ENCODE measurements at regions not wholly inside any gene's neighbourhood (a gene's known extent, or its start where the extent isn't known, plus 50 kb on each side); places are given as distances from the start of the nearest gene placed in this dataset.

DNA sequence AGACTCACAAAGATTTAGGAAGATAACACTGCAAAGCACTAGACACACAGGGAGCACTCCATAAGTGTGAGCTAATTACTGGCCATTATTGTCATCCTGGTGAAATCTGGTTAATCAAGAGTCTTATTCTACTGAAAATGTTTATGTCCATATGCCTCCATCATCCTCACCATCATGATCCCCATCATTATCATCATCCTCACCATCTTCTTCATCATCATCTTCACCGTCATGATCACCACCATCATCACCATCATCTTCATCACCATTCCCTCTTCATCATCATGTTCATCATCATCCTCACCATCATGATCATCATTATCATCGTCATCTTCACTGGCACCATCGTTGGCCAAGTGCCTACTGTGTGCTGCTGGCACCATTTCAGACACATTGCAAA lies 76.3 kb upstream of the CARD11 start:
- no peak for TF ChIP-seq EP300 (IDR thresholded peaks at IDR 0.05)
- no peak for TF ChIP-seq POLR2AphosphoS5 (IDR thresholded peaks at IDR 0.05)
- no peak for TF ChIP-seq CTCF (IDR thresholded peaks at IDR 0.05)
- TF ChIP-seq POLR2A (IDR thresholded peaks at IDR 0.05) = no peak
- H3K9me3 ChIP-seq = peaks cover 0 to 14% (median 0%) of the 10 kb centered on the region in 3 donors
- no peak for ATAC-seq

DNA sequence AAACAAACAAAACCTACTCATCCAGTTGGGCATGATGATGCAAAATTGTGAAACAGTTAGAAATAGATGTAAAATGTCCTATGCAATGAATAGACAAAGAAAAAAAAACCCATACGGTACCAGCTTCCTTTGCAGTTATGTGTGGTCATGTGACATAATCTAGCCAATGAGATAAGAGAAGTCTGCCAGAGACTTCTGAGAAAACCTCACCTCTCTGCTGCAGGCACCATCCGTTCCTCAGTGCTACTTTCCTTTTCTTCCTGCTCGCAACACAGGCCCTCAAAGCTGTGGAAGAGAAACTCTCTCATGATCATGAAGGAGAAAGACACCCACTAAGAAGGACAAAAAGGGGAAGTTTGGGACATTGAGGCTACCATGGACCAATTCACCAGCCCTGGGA lies 76.8 kb upstream of the CARD11 start:
- Histone ChIP-seq H3K4me1 (no peaks in the 10 kb centered on the region), H3K36me3 (no peaks in the 10 kb centered on the region), H3K9me3 (peaks cover 0 to 14% (median 0%) of the 10 kb centered on the region in 3 donors), H3K27me3 (peaks cover 24% of the 10 kb centered on the region), H3K27ac (no peak overlapping the region), H3K4me3 (no peak overlapping the region)
- no peak for ATAC-seq
- no peak for TF ChIP-seq POLR2A (IDR thresholded peaks at IDR 0.05)
- no peak for TF ChIP-seq EP300 (IDR thresholded peaks at IDR 0.05)
- TF ChIP-seq POLR2AphosphoS5 (IDR thresholded peaks at IDR 0.05) = no peak
- no peak for TF ChIP-seq CTCF (IDR thresholded peaks at IDR 0.05)
- 88 to 95% methylated on average over 2 to 3 of the region's 3 CpGs for WGBS, 2 donors (ENCODE audit: low coverage in 1 of 2)

More for the DNA sequence above, 76.3 kb upstream of the CARD11 start:
- Histone ChIP-seq H3K27me3 (peaks cover 25% of the 10 kb centered on the region), H3K27ac (no peak overlapping the region), H3K36me3 (no peaks in the 10 kb centered on the region), H3K4me1 (no peaks in the 10 kb centered on the region), H3K4me3 (no peak overlapping the region)
- WGBS, 2 donors (ENCODE audit: low coverage in 1 of 2) = 58 to 65% methylated on average over 3 of the region's 3 CpGs

DNA sequence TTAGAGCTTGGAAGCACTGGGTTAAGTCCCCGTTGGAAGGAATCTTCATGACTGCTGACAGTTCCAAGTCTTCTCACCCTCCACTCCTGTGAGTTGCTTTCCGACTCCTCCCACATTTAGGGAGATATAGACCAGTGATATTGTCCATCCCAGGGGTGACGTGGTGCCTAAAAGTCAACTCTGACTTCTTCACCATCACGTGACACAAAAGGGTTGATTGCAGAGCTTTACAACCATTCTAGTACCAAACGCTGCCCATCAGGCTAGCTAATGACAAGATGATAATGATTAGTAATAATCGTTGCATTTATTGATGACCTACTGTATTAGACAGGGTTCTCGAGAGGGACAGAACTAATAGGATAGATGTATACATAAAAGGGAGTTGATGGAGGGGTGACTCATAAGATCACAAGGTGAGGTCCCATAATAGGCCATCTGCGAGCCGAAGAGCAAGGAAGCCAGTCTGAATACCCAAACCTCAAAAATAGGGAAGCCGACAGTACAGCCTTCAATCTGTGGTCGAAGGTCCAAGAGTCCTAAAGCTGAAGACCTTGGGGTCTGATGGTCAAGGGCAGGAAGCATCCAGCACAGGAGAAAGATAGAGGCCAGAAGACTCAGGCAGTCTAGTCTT lies 85.3 kb upstream of the CARD11 start:
- no peaks in the 10 kb centered on the region for H3K27me3 ChIP-seq
- H3K4me3 ChIP-seq = no peak overlapping the region
- TF ChIP-seq POLR2A (IDR thresholded peaks at IDR 0.05) (no peak), CTCF (IDR thresholded peaks at IDR 0.05) (no peak), EP300 (IDR thresholded peaks at IDR 0.05) (no peak), POLR2AphosphoS5 (IDR thresholded peaks at IDR 0.05) (no peak)
- H3K27ac ChIP-seq = no peak overlapping the region
- 84 to 93% methylated on average over 5 of the region's 11 CpGs for WGBS, 2 donors (ENCODE audit: low coverage in 1 of 2)
- no peaks in the 10 kb centered on the region for H3K9me3 ChIP-seq
- no peaks in the 10 kb centered on the region for H3K36me3 ChIP-seq
- H3K4me1 ChIP-seq = no peaks in the 10 kb centered on the region
- no peak for ATAC-seq

DNA sequence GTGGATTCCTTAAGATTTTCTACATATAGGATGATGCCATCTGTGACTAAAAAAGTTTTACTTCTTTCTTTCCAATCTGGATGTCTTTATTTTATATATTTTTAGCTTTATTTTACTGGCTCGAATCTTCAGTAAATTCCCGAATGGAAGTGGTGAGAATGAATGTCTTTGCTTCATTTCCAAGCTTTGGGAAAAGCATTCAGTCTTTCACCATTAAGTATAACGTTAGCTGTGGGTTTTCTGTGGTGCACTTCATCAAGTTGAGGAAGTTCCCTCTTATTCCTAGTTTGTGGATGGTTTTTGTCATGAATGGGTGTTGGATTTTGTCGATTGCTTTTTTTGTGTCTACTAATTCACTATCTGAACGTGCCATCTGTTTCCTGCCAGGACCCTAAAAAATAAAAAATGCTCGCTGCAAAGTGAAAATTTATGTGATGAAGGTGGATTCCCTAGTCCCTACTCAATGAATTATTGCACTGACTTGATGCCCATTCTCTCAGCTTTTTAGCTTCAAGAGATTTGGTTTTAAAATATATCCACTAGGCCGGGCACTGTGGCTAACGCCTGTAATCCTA lies 90.2 kb upstream of the CARD11 start:
- Histone ChIP-seq H3K36me3 (no peaks in the 10 kb centered on the region), H3K27me3 (peaks cover 13% of the 10 kb centered on the region), H3K4me3 (no peak overlapping the region), H3K27ac (no peak overlapping the region), H3K4me1 (no peaks in the 10 kb centered on the region), H3K9me3 (peaks cover 0 to 7% (median 0%) of the 10 kb centered on the region in 3 donors)
- no peak for ATAC-seq
- TF ChIP-seq POLR2A (IDR thresholded peaks at IDR 0.05) (no peak), POLR2AphosphoS5 (IDR thresholded peaks at IDR 0.05) (no peak), EP300 (IDR thresholded peaks at IDR 0.05) (no peak), CTCF (IDR thresholded peaks at IDR 0.05) (no peak)
- 51 to 57% methylated on average over 6 to 8 of the region's 8 CpGs for WGBS, 2 donors (ENCODE audit: low coverage in 1 of 2)

GRCh38 chr7:3134745-3135144 lies 91.1 kb upstream of the CARD11 start:
- TF ChIP-seq EP300 (IDR thresholded peaks at IDR 0.05) = no peak
- TF ChIP-seq POLR2AphosphoS5 (IDR thresholded peaks at IDR 0.05) = no peak
- no peak for TF ChIP-seq POLR2A (IDR thresholded peaks at IDR 0.05)
- no peak for TF ChIP-seq CTCF (IDR thresholded peaks at IDR 0.05)
- 87 to 88% methylated on average over 2 to 4 of the region's 6 CpGs for WGBS, 2 donors (ENCODE audit: low coverage in 1 of 2)
- Histone ChIP-seq H3K27me3 (peaks cover 14% of the 10 kb centered on the region), H3K27ac (no peak overlapping the region), H3K4me3 (no peak overlapping the region), H3K4me1 (no peaks in the 10 kb centered on the region), H3K9me3 (peaks cover 0 to 7% (median 0%) of the 10 kb centered on the region in 3 donors), H3K36me3 (no peaks in the 10 kb centered on the region)
- ATAC-seq = no peak

Measured in gastroesophageal sphincter (tissue), 4 donors.